ENCODE measurements at regions not wholly inside any gene's neighbourhood (a gene's known extent, or its start where the extent isn't known, plus 50 kb on each side); places are given as distances from the start of the nearest gene placed in this dataset.
"Not testable (repeated sequence)": the region's sequence is repeated elsewhere in the genome, so short reads cannot be mapped to it uniquely, and the experiment has no call there.

DNA sequence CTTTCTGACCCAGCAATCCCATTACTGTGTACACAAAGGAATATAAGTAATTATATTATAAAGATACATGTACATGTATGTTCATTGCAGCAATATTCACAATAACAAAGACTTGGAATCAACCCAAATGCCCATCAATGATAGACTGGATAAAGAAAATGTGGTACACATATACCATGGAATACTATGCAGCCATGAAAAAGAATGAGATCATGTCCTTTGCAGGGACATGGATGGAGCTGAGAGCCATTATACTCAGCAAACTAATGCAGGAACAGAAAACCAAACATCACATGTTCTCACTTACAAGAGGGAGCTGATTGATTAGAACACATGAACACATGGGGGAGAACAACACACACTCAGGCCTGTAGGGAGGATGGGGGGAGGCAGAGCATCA lies 286.1 kb downstream of the SOCS6 start:
- not testable (repeated sequence) for TF ChIP-seq NFRKB (IDR thresholded peaks at IDR 0.05); LEF1 (IDR thresholded peaks at IDR 0.05; ENCODE audit: borderline replicate concordance); FOXK2 (IDR thresholded peaks at IDR 0.05); SP1 (IDR thresholded peaks at IDR 0.05); SUZ12 (IDR thresholded peaks at IDR 0.05); FOXM1 (IDR thresholded peaks at IDR 0.05; ENCODE audit: borderline replicate concordance); FOXA1 (IDR thresholded peaks at IDR 0.05); TARDBP (IDR thresholded peaks at IDR 0.05); ZNF384 (IDR thresholded peaks at IDR 0.05); CTBP1 (IDR thresholded peaks at IDR 0.05; ENCODE audit: borderline replicate concordance); ELF4 (IDR thresholded peaks at IDR 0.05)
- TF ChIP-seq, protein P1, sequence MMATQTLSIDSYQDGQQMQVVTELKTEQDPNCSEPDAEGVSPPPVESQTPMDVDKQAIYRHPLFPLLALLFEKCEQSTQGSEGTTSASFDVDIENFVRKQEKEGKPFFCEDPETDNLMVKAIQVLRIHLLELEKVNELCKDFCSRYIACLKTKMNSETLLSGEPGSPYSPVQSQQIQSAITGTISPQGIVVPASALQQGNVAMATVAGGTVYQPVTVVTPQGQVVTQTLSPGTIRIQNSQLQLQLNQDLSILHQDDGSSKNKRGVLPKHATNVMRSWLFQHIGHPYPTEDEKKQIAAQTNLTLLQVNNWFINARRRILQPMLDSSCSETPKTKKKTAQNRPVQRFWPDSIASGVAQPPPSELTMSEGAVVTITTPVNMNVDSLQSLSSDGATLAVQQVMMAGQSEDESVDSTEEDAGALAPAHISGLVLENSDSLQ (IDR thresholded peaks at IDR 0.05), result not testable (repeated sequence)
